GM12878 (cell line): ENCODE measurements at regions not wholly inside any gene's neighbourhood (a gene's known extent, or its start where the extent isn't known, plus 50 kb on each side); places are given as distances from the start of the nearest gene placed in this dataset.

Experiments used
- ATAC-seq: fragments of 200-7000 bp; cut with Tn5 transposase; 3 replicates; pipeline ENCODE4 v1.9.1; 2020; ENCODE audit warnings: mild to moderate bottlenecking, moderate library complexity
- BruUV-seq: library from RNA; stranded (reverse); fragments of 400-500 nt; replicated peaks from 2 replicates; lab custom pipeline; 2021; lab: Mats Ljungman, UMichigan
- CTCF ChIA-PET: fragments of 300-600 bp; sonication (Branson Sonifier 250); formaldehyde crosslinking; extraction: SDS; loops from one replicate; lab custom pipeline; 2021; ENCODE audit warnings: inconsistent platforms; lab: Yijun Ruan, JAX
- POLR2A ChIA-PET: fragments of 350-600 bp; formaldehyde crosslinking; extraction: SDS; loops from one replicate; lab custom pipeline; 2021; ENCODE audit warnings: inconsistent platforms; lab: Charles Lee
- RAD21 ChIA-PET: fragments of 300-600 bp; sonication (Branson Sonifier 250); formaldehyde crosslinking; loops from one replicate; lab custom pipeline; 2023; ENCODE audit warnings: antibody characterized with exemption; ENCODE audit not compliant: unreplicated experiment; lab: Charles Lee
- SMC1A ChIA-PET: fragments of 300-600 bp; sonication (Branson Sonifier 250); formaldehyde crosslinking; loops from one replicate; lab custom pipeline; 2023; ENCODE audit not compliant: unreplicated experiment, uncharacterized antibody; lab: Charles Lee
- DNase-seq: peaks from one replicate; pipeline ENCODE4 v3.0.0-alpha.2; 2011; ENCODE audit warnings: low read depth, low spot score
- FAIRE-seq: peaks from 3 replicates; lab custom pipeline; 2011; peaks lifted over from hg19 to GRCh38; lab: Jason Lieb, UNC
- H2AFZ ChIP-seq: 2 replicates; pipeline ENCODE4 v1.6.0; 2011; ENCODE audit warnings: low read depth, low read length, control low read depth; ENCODE audit not compliant: control insufficient read depth
- H3K27ac ChIP-seq: 2 replicates; pipeline ENCODE4 v1.5.1; 2011; ENCODE audit warnings: control low read depth; ENCODE audit not compliant: control insufficient read depth, insufficient read depth
- H3K27me3 ChIP-seq, 2 experiments: replicated peaks in 1 of 2; 2 replicates each; pipeline versions ENCODE4 v1.6.0 to v1.6.1; 2011; ENCODE audit warnings: low read length in 1 of 2; ENCODE audit not compliant: control insufficient read depth in 2 of 2, insufficient read depth in 2 of 2
- H3K36me3 ChIP-seq, 2 experiments: 2 replicates each; pipeline ENCODE4 v1.5.1; 2011; ENCODE audit warnings: low read length in 1 of 2; ENCODE audit not compliant: control insufficient read depth in 2 of 2, insufficient read depth in 2 of 2
- H3K4me1 ChIP-seq: 2 replicates; pipeline ENCODE4 v1.6.1; 2011; ENCODE audit warnings: mild to moderate bottlenecking, low read length, moderate library complexity, mixed read lengths; ENCODE audit not compliant: control insufficient read depth, insufficient read depth
- H3K4me2 ChIP-seq: 2 replicates; pipeline ENCODE4 v1.6.0; 2011; ENCODE audit warnings: control low read depth; ENCODE audit not compliant: control insufficient read depth, insufficient read depth
- H3K4me3 ChIP-seq: fragments of 200-600 bp; sonication (generic); 2 replicates; pipeline ENCODE4 v1.5.1; 2016
- H3K79me2 ChIP-seq: 2 replicates; pipeline ENCODE4 v1.6.0; 2011; ENCODE audit warnings: low read length; ENCODE audit not compliant: control insufficient read depth, insufficient read depth
- H3K9ac ChIP-seq: 2 replicates; pipeline ENCODE4 v1.8.0; 2011; ENCODE audit warnings: low read length, control low read depth, mixed read lengths; ENCODE audit not compliant: control insufficient read depth, insufficient read depth
- H3K9me3 ChIP-seq: replicated peaks from 3 replicates; pipeline ENCODE4 v1.5.1; 2011; ENCODE audit warnings: mild to moderate bottlenecking, low read length; ENCODE audit not compliant: control insufficient read depth, insufficient read depth
- H4K20me1 ChIP-seq: 2 replicates; pipeline ENCODE4 v1.6.0; 2011; ENCODE audit not compliant: control insufficient read depth, insufficient read depth
- CHD2 ChIP-seq: IDR thresholded peaks from 2 replicates; pipeline ENCODE4 v1.6.1; 2011; ENCODE audit warnings: low read depth, low read length, improper control_type of control experiment, borderline replicate concordance
- HSF1 ChIP-seq: fragments of 150-350 bp; IDR thresholded peaks from 2 replicates; pipeline ENCODE4 v1.6.1; 2014; ENCODE audit warnings: mild to moderate bottlenecking, low read depth, low read length
- IKZF1 ChIP-seq: fragments of 450-650 bp; conservative IDR thresholded peaks from 2 replicates; pipeline ENCODE4 v1.6.1; 2017; ENCODE audit warnings: antibody characterized with exemption, mild to moderate bottlenecking
- JUNB ChIP-seq: IDR thresholded peaks from 2 replicates; pipeline ENCODE4 v1.6.1; 2016; ENCODE audit warnings: antibody characterized with exemption, mild to moderate bottlenecking
- NR2F1 ChIP-seq: fragments of 450-650 bp; conservative IDR thresholded peaks from 2 replicates; pipeline ENCODE4 v1.6.1; 2017; ENCODE audit warnings: mild to moderate bottlenecking
- SMAD1 ChIP-seq: fragments of 450-650 bp; IDR thresholded peaks from 2 replicates; pipeline ENCODE4 v1.6.1; 2018; ENCODE audit warnings: mild to moderate bottlenecking, low read depth; ENCODE audit not compliant: partially characterized antibody
- ZBED1 ChIP-seq: IDR thresholded peaks from 2 replicates; pipeline ENCODE4 v1.6.1; 2016; ENCODE audit warnings: borderline replicate concordance
- ZNF274 ChIP-seq: IDR thresholded peaks from one replicate; pipeline ENCODE4 v1.8.0; 2011; ENCODE audit not compliant: insufficient read length, insufficient read depth
- WGBS: methylation state at CpG from one replicate; pipeline ENCODE4 v1.1.6; 2016; ENCODE audit warnings: low lambda C conversion rate; ENCODE audit not compliant: insufficient replicate concordance, insufficient coverage; ENCODE audit errors: missing lambda C conversion rate; 5-methylcytosine and 5-hydroxymethylcytosine counted together
- in situ Hi-C: fragments of 300-500 bp; cut with MboI; formaldehyde crosslinking; loops from 9 replicates; pipeline ENCODE4 v1.14.3; 2018; ENCODE audit warnings: mixed read lengths
- intact Hi-C: fragments of 100-400 bp; cut with micrococcal nuclease; formaldehyde crosslinking; loops from one replicate; pipeline ENCODE4 v1.14.2; 2022; ENCODE audit not compliant: unreplicated experiment
- TF ChIP-seq, protein P1 (sequence below): fragments of 450-650 bp; IDR thresholded peaks from 2 replicates; pipeline ENCODE4 v1.6.1; 2017; ENCODE audit warnings: borderline replicate concordance
- TF ChIP-seq, protein P2 (sequence below): fragments of 450-650 bp; IDR thresholded peaks from 2 replicates; pipeline ENCODE4 v1.6.1; 2016; ENCODE audit warnings: mild to moderate bottlenecking
- TF ChIP-seq, protein P3 (sequence below): IDR thresholded peaks from 2 replicates; pipeline ENCODE4 v1.6.1; 2012; ENCODE audit warnings: low read depth, low read length, improper control_type of control experiment
- TF ChIP-seq, protein P4 (sequence below): IDR thresholded peaks from 2 replicates; pipeline ENCODE4 v1.6.1; 2011; ENCODE audit warnings: low read depth, low read length, improper control_type of control experiment, borderline replicate concordance

DNA sequence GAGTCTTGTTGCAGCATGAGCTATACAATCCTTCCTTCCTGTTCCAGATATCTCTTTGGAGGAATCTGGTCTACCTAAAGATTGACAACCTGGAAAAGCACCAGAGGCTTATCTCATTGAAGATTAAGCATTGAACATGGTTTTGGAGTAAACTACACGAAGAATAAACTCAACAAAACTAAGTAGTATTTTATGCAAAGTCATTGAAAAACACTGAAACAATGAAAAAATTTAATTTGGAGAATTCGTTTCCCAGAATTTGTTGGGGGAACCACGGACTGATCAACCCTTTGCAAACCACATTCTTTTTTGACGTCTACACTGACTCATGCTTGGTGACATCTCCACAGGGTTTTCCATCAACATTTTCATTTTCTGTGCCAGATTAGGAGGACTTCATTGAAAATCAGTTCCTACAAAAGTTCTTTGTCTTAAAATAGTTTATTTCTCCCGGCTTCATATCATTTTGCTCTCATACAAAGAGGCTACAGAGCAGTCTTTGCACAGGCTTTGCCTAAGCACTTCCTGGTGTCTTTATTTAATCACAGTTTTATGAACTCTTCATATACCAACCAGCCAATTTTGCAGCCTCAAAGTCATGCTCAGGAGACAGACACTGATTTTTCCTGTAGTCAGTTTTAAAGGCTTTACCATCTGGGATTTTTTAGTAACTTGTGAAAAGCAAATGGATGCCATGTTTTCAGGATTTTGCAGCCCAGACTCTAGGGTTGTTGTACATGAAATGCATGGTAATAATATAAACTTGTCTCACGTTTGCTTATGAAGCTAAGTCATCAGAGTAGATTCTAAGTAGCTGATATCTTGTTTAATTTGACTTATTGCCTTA is 186.3 kb downstream of the C11orf91 start:
- DNase-seq (no peak), FAIRE-seq (no peak), ATAC-seq (no peak)
- in situ Hi-C loops, result no loop called here
- Histone ChIP-seq H3K27ac (no peak overlapping the region), H3K9ac (no peak overlapping the region), H3K4me3 (no peak overlapping the region), H3K9me3 (no peaks in the 10 kb centered on the region), H3K36me3 (no peaks in the 10 kb centered on the region), H2AFZ (no peak overlapping the region), H4K20me1 (no peaks in the 10 kb centered on the region), H3K4me1 (no peaks in the 10 kb centered on the region), H3K4me2 (no peak overlapping the region), H3K27me3 (no peaks in the 10 kb centered on the region), H3K79me2 (no peaks in the 10 kb centered on the region)
- CTCF ChIA-PET, result no interaction called here
- POLR2A ChIA-PET, result no interaction called here
- no TSS peak for BruUV-seq
- TF ChIP-seq HSF1, result no peak
- TF ChIP-seq IKZF1, result no peak
- TF ChIP-seq, protein P1, sequence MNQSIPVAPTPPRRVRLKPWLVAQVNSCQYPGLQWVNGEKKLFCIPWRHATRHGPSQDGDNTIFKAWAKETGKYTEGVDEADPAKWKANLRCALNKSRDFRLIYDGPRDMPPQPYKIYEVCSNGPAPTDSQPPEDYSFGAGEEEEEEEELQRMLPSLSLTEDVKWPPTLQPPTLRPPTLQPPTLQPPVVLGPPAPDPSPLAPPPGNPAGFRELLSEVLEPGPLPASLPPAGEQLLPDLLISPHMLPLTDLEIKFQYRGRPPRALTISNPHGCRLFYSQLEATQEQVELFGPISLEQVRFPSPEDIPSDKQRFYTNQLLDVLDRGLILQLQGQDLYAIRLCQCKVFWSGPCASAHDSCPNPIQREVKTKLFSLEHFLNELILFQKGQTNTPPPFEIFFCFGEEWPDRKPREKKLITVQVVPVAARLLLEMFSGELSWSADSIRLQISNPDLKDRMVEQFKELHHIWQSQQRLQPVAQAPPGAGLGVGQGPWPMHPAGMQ, result no peak
- TF ChIP-seq SMAD1, result no peak
- TF ChIP-seq, protein P2, sequence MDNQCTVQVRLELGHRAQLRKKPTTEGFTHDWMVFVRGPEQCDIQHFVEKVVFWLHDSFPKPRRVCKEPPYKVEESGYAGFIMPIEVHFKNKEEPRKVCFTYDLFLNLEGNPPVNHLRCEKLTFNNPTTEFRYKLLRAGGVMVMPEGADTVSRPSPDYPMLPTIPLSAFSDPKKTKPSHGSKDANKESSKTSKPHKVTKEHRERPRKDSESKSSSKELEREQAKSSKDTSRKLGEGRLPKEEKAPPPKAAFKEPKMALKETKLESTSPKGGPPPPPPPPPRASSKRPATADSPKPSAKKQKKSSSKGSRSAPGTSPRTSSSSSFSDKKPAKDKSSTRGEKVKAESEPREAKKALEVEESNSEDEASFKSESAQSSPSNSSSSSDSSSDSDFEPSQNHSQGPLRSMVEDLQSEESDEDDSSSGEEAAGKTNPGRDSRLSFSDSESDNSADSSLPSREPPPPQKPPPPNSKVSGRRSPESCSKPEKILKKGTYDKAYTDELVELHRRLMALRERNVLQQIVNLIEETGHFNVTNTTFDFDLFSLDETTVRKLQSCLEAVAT, result no peak
- TF ChIP-seq, protein P3, sequence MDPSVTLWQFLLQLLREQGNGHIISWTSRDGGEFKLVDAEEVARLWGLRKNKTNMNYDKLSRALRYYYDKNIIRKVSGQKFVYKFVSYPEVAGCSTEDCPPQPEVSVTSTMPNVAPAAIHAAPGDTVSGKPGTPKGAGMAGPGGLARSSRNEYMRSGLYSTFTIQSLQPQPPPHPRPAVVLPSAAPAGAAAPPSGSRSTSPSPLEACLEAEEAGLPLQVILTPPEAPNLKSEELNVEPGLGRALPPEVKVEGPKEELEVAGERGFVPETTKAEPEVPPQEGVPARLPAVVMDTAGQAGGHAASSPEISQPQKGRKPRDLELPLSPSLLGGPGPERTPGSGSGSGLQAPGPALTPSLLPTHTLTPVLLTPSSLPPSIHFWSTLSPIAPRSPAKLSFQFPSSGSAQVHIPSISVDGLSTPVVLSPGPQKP, result no peak
- TF ChIP-seq JUNB, result no peak
- TF ChIP-seq ZNF274, result no peak
- no peak for TF ChIP-seq NR2F1
- no peak for TF ChIP-seq ZBED1
- TF ChIP-seq, protein P4, sequence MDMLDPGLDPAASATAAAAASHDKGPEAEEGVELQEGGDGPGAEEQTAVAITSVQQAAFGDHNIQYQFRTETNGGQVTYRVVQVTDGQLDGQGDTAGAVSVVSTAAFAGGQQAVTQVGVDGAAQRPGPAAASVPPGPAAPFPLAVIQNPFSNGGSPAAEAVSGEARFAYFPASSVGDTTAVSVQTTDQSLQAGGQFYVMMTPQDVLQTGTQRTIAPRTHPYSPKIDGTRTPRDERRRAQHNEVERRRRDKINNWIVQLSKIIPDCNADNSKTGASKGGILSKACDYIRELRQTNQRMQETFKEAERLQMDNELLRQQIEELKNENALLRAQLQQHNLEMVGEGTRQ, result no peak
- TF ChIP-seq CHD2, result no peak
- intact Hi-C loops, result no loop called here
- 25% methylated on average over 6 of the region's 6 CpGs for WGBS
- RAD21 ChIA-PET, result no interaction called here
- SMC1A ChIA-PET, result interaction anchor here (1.4 kb wide), 1 partner anchor 10 kb away, joined by 4 read pairs; no protein-coding TSS in a partner anchor
